GM23338 (cell line): ENCODE measurements at regions not wholly inside any gene's neighbourhood (a gene's known extent, or its start where the extent isn't known, plus 50 kb on each side); places are given as distances from the start of the nearest gene placed in this dataset.
A peak's percentile ranks its signal among the peaks of the same experiment; 100 is the strongest.

ENCODE experiments used
- ATAC-seq: fragments of 200-7000 bp; cut with Tn5 transposase; 3 replicates; pipeline ENCODE4 v1.9.1; 2020
- DNase-seq: peaks from one replicate; pipeline ENCODE4 v3.0.0-alpha.2; 2015; ENCODE audit warnings: low spot score
- H2AFZ ChIP-seq: fragments of 200-600 bp; sonication (generic); 2 replicates; pipeline ENCODE4 v1.8.0; 2016; ENCODE audit warnings: antibody characterized with exemption, mild to moderate bottlenecking, moderate library complexity
- H3F3A ChIP-seq: fragments of 200-600 bp; sonication (generic); replicated peaks from 2 replicates; pipeline ENCODE4 v1.8.0; 2017; ENCODE audit warnings: antibody characterized with exemption, mixed run types, low read depth
- H3K27ac ChIP-seq: fragments of 200-600 bp; sonication (generic); 2 replicates; pipeline ENCODE4 v1.6.1; 2016; ENCODE audit warnings: low read depth
- H3K27me3 ChIP-seq: fragments of 200-600 bp; sonication (generic); 2 replicates; pipeline ENCODE4 v1.8.0; 2016; ENCODE audit warnings: mild to moderate bottlenecking, mixed run types, moderate library complexity; ENCODE audit not compliant: insufficient read depth
- H3K36me3 ChIP-seq: fragments of 200-600 bp; sonication (generic); 2 replicates; pipeline ENCODE4 v1.8.0; 2016; ENCODE audit warnings: mild to moderate bottlenecking; ENCODE audit not compliant: insufficient read depth
- H3K4me1 ChIP-seq: fragments of 200-600 bp; sonication (generic); 2 replicates; pipeline ENCODE4 v1.8.0; 2016; ENCODE audit warnings: mild to moderate bottlenecking, moderate library complexity; ENCODE audit not compliant: insufficient read depth
- H3K4me2 ChIP-seq: fragments of 200-600 bp; sonication (generic); 2 replicates; pipeline ENCODE4 v1.7.1; 2017; ENCODE audit warnings: mixed run types
- H3K4me3 ChIP-seq: fragments of 200-600 bp; sonication (generic); 2 replicates; pipeline ENCODE4 v1.6.1; 2016; ENCODE audit warnings: mixed run types
- H3K79me2 ChIP-seq: fragments of 200-600 bp; sonication (generic); replicated peaks from 2 replicates; pipeline ENCODE4 v1.8.0; 2017; ENCODE audit warnings: mild to moderate bottlenecking; ENCODE audit not compliant: insufficient read depth
- H3K9me2 ChIP-seq: fragments of 200-600 bp; sonication (generic); 2 replicates; pipeline ENCODE4 v1.8.0; 2017; ENCODE audit not compliant: insufficient read depth
- H4K20me1 ChIP-seq: fragments of 200-600 bp; sonication (generic); replicated peaks from 2 replicates; pipeline ENCODE4 v1.8.0; 2017; ENCODE audit warnings: mild to moderate bottlenecking; ENCODE audit not compliant: insufficient read depth
- H3K27ac Mint-ChIP-seq: 2 replicates; pipeline ENCODE4 v1.8.0; 2020; ENCODE audit warnings: inconsistent platforms, mild to moderate bottlenecking, moderate library complexity, mixed read lengths
- H3K27me3 Mint-ChIP-seq: 3 replicates; pipeline ENCODE4 v1.8.0; 2022; ENCODE audit warnings: low read depth, mild to moderate bottlenecking, moderate library complexity, mixed read lengths, inconsistent platforms; ENCODE audit not compliant: insufficient read depth, poor library complexity
- H3K36me3 Mint-ChIP-seq: 3 replicates; pipeline ENCODE4 v1.8.0; 2021; ENCODE audit warnings: low read depth, mild to moderate bottlenecking, inconsistent platforms, moderate library complexity, mixed read lengths
- H3K4me1 Mint-ChIP-seq: 3 replicates; pipeline ENCODE4 v1.8.0; 2020; ENCODE audit warnings: mild to moderate bottlenecking, inconsistent platforms, mixed read lengths
- H3K4me3 Mint-ChIP-seq: 3 replicates; pipeline ENCODE4 v1.8.0; 2021; ENCODE audit warnings: moderate library complexity, mild to moderate bottlenecking, inconsistent platforms, mixed read lengths
- H3K9me3 Mint-ChIP-seq: 3 replicates; pipeline ENCODE4 v1.8.0; 2020; ENCODE audit warnings: moderate library complexity, mild to moderate bottlenecking, inconsistent platforms, mixed read lengths
- CREB1 ChIP-seq: fragments of 250-450 bp; sonication (Bioruptor Pico); IDR thresholded peaks from 2 replicates; pipeline ENCODE4 v1.5.0; 2020; ENCODE audit warnings: low read depth, mild to moderate bottlenecking, moderate library complexity
- EZH2 ChIP-seq: fragments of 200-600 bp; sonication (generic); IDR thresholded peaks from one replicate; pipeline ENCODE4 v1.8.0; 2017; ENCODE audit warnings: antibody characterized with exemption, mild to moderate bottlenecking, low read depth; ENCODE audit not compliant: unreplicated experiment
- EZH2phosphoT487 ChIP-seq: fragments of 200-600 bp; sonication (generic); IDR thresholded peaks from one replicate; pipeline ENCODE4 v1.8.1; 2018; ENCODE audit warnings: antibody characterized with exemption; ENCODE audit not compliant: unreplicated experiment
- JUNB ChIP-seq: IDR thresholded peaks from one replicate; pipeline ENCODE4 v1.6.1; 2016; ENCODE audit warnings: antibody characterized with exemption; ENCODE audit not compliant: unreplicated experiment
- NANOG ChIP-seq: IDR thresholded peaks from 2 replicates; pipeline ENCODE4 v1.6.1; 2016; ENCODE audit warnings: antibody characterized with exemption, borderline replicate concordance
- POLR2AphosphoS5 ChIP-seq: IDR thresholded peaks from 2 replicates; pipeline ENCODE4 v1.6.1; 2016; ENCODE audit warnings: antibody characterized with exemption, low read depth
- STAT1 ChIP-seq: IDR thresholded peaks from one replicate; pipeline ENCODE4 v1.6.1; 2016; ENCODE audit warnings: antibody characterized with exemption; ENCODE audit not compliant: unreplicated experiment
- ZNF114 ChIP-seq: fragments of 250-450 bp; sonication (Bioruptor Pico); IDR thresholded peaks from 2 replicates; pipeline ENCODE4 v1.5.0; 2020; ENCODE audit warnings: mild to moderate bottlenecking, moderate library complexity
- ZNF331 ChIP-seq: fragments of 250-450 bp; sonication (Bioruptor Pico); IDR thresholded peaks from 2 replicates; pipeline ENCODE4 v1.5.0; 2020; ENCODE audit warnings: low read depth, mild to moderate bottlenecking, moderate library complexity
- TF ChIP-seq, protein P1 (sequence below), 2 experiments: fragments of 200-600 bp in 1 of 2; sonication (generic) in 1 of 2; conservative IDR thresholded peaks; 2 replicates each; pipeline versions ENCODE4 v1.5.1 to v1.6.1; 2016 to 2017; ENCODE audit warnings: antibody characterized with exemption in 2 of 2, low read depth in 2 of 2, mild to moderate bottlenecking in 2 of 2, moderate library complexity in 1 of 2
- TF ChIP-seq, protein P2 (sequence below): IDR thresholded peaks from 2 replicates; pipeline ENCODE4 v1.6.1; 2016; ENCODE audit warnings: antibody characterized with exemption
- TF ChIP-seq, protein P3 (sequence below): IDR thresholded peaks from one replicate; pipeline ENCODE4 v1.6.1; 2018; ENCODE audit warnings: antibody characterized with exemption; ENCODE audit not compliant: unreplicated experiment
- TF ChIP-seq, protein P4 (sequence below): fragments of 250-450 bp; sonication (Bioruptor Pico); IDR thresholded peaks from 2 replicates; pipeline ENCODE4 v1.5.0; 2020; ENCODE audit warnings: mild to moderate bottlenecking, moderate library complexity

DNA sequence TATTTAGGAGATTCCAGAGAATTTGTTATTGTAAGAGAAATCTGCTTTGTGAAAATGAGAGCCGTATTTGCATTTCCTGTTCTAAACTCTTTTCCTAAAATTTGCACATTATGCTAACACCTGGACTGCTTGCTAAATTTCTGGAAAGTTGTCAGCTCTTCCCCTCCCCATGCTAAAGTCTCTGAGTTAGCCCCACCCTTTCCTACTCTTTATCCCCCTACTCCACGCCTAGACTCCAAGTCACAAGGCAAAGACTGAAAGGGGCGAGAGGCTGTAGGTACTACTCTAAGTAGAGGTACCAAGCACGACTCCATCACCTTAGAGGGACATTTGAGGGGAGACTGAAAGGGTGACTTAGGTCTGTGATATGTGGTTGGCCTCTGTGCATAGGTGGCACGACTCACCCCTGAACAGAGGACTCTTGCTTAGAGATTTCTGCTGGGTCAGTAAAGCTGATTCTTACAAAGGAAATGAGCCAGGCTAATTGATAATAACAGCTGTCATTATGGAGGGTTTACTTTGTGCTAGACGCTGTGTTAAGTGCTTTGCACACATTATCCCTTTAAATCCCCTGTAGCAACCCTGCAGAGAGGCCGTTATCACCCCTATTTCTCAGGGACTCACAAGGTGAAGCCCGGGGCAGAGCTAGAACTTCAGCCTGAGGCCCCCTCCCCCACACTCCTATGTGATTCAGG, 373.5 kb downstream of the EN1 start:
- Histone ChIP-seq H4K20me1 (no peaks in the 10 kb centered on the region), H3K27me3 (no peaks in the 10 kb centered on the region), H3K4me3 (no peak overlapping the region), H3K9me2 (no peaks in the 10 kb centered on the region), H2AFZ (peak overlapping the region; percentile 70; the same call in 1 of the 2 replicates), H3K4me1 (peaks cover 23% of the 10 kb centered on the region), H3K27ac (no peak overlapping the region), H3K36me3 (no peaks in the 10 kb centered on the region), H3F3A (no peaks in the 10 kb centered on the region), H3K4me2 (peak overlapping the region; percentile 63), H3K79me2 (no peaks in the 10 kb centered on the region)
- Mint-ChIP-seq H3K4me1 (peaks cover 33% of the 10 kb centered on the region), H3K27me3 (peaks cover 2% of the 10 kb centered on the region), H3K27ac (no peak overlapping the region), H3K36me3 (no peaks in the 10 kb centered on the region), H3K4me3 (no peak overlapping the region), H3K9me3 (no peaks in the 10 kb centered on the region)
- DNase-seq (peak; percentile 48), ATAC-seq (peak; percentile 84)
- no peak for TF ChIP-seq CREB1 (CRISPR knock-in tag)
- TF ChIP-seq JUNB, result no peak
- TF ChIP-seq ZNF114 (CRISPR knock-in tag), result no peak
- no peak for TF ChIP-seq POLR2AphosphoS5
- no peak for TF ChIP-seq EZH2phosphoT487
- TF ChIP-seq, protein P1, sequence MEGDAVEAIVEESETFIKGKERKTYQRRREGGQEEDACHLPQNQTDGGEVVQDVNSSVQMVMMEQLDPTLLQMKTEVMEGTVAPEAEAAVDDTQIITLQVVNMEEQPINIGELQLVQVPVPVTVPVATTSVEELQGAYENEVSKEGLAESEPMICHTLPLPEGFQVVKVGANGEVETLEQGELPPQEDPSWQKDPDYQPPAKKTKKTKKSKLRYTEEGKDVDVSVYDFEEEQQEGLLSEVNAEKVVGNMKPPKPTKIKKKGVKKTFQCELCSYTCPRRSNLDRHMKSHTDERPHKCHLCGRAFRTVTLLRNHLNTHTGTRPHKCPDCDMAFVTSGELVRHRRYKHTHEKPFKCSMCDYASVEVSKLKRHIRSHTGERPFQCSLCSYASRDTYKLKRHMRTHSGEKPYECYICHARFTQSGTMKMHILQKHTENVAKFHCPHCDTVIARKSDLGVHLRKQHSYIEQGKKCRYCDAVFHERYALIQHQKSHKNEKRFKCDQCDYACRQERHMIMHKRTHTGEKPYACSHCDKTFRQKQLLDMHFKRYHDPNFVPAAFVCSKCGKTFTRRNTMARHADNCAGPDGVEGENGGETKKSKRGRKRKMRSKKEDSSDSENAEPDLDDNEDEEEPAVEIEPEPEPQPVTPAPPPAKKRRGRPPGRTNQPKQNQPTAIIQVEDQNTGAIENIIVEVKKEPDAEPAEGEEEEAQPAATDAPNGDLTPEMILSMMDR (conservative IDR thresholded peaks at IDR 0.05; ENCODE audit: low read depth in 2 of 2), result no peak
- TF ChIP-seq, protein P2, sequence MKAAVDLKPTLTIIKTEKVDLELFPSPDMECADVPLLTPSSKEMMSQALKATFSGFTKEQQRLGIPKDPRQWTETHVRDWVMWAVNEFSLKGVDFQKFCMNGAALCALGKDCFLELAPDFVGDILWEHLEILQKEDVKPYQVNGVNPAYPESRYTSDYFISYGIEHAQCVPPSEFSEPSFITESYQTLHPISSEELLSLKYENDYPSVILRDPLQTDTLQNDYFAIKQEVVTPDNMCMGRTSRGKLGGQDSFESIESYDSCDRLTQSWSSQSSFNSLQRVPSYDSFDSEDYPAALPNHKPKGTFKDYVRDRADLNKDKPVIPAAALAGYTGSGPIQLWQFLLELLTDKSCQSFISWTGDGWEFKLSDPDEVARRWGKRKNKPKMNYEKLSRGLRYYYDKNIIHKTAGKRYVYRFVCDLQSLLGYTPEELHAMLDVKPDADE, result no peak
- TF ChIP-seq, protein P3, sequence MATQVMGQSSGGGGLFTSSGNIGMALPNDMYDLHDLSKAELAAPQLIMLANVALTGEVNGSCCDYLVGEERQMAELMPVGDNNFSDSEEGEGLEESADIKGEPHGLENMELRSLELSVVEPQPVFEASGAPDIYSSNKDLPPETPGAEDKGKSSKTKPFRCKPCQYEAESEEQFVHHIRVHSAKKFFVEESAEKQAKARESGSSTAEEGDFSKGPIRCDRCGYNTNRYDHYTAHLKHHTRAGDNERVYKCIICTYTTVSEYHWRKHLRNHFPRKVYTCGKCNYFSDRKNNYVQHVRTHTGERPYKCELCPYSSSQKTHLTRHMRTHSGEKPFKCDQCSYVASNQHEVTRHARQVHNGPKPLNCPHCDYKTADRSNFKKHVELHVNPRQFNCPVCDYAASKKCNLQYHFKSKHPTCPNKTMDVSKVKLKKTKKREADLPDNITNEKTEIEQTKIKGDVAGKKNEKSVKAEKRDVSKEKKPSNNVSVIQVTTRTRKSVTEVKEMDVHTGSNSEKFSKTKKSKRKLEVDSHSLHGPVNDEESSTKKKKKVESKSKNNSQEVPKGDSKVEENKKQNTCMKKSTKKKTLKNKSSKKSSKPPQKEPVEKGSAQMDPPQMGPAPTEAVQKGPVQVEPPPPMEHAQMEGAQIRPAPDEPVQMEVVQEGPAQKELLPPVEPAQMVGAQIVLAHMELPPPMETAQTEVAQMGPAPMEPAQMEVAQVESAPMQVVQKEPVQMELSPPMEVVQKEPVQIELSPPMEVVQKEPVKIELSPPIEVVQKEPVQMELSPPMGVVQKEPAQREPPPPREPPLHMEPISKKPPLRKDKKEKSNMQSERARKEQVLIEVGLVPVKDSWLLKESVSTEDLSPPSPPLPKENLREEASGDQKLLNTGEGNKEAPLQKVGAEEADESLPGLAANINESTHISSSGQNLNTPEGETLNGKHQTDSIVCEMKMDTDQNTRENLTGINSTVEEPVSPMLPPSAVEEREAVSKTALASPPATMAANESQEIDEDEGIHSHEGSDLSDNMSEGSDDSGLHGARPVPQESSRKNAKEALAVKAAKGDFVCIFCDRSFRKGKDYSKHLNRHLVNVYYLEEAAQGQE, result no peak
- TF ChIP-seq ZNF331 (CRISPR knock-in tag), result no peak
- TF ChIP-seq STAT1, result no peak
- TF ChIP-seq NANOG, result no peak
- no peak for TF ChIP-seq EZH2
- TF ChIP-seq, protein P4, sequence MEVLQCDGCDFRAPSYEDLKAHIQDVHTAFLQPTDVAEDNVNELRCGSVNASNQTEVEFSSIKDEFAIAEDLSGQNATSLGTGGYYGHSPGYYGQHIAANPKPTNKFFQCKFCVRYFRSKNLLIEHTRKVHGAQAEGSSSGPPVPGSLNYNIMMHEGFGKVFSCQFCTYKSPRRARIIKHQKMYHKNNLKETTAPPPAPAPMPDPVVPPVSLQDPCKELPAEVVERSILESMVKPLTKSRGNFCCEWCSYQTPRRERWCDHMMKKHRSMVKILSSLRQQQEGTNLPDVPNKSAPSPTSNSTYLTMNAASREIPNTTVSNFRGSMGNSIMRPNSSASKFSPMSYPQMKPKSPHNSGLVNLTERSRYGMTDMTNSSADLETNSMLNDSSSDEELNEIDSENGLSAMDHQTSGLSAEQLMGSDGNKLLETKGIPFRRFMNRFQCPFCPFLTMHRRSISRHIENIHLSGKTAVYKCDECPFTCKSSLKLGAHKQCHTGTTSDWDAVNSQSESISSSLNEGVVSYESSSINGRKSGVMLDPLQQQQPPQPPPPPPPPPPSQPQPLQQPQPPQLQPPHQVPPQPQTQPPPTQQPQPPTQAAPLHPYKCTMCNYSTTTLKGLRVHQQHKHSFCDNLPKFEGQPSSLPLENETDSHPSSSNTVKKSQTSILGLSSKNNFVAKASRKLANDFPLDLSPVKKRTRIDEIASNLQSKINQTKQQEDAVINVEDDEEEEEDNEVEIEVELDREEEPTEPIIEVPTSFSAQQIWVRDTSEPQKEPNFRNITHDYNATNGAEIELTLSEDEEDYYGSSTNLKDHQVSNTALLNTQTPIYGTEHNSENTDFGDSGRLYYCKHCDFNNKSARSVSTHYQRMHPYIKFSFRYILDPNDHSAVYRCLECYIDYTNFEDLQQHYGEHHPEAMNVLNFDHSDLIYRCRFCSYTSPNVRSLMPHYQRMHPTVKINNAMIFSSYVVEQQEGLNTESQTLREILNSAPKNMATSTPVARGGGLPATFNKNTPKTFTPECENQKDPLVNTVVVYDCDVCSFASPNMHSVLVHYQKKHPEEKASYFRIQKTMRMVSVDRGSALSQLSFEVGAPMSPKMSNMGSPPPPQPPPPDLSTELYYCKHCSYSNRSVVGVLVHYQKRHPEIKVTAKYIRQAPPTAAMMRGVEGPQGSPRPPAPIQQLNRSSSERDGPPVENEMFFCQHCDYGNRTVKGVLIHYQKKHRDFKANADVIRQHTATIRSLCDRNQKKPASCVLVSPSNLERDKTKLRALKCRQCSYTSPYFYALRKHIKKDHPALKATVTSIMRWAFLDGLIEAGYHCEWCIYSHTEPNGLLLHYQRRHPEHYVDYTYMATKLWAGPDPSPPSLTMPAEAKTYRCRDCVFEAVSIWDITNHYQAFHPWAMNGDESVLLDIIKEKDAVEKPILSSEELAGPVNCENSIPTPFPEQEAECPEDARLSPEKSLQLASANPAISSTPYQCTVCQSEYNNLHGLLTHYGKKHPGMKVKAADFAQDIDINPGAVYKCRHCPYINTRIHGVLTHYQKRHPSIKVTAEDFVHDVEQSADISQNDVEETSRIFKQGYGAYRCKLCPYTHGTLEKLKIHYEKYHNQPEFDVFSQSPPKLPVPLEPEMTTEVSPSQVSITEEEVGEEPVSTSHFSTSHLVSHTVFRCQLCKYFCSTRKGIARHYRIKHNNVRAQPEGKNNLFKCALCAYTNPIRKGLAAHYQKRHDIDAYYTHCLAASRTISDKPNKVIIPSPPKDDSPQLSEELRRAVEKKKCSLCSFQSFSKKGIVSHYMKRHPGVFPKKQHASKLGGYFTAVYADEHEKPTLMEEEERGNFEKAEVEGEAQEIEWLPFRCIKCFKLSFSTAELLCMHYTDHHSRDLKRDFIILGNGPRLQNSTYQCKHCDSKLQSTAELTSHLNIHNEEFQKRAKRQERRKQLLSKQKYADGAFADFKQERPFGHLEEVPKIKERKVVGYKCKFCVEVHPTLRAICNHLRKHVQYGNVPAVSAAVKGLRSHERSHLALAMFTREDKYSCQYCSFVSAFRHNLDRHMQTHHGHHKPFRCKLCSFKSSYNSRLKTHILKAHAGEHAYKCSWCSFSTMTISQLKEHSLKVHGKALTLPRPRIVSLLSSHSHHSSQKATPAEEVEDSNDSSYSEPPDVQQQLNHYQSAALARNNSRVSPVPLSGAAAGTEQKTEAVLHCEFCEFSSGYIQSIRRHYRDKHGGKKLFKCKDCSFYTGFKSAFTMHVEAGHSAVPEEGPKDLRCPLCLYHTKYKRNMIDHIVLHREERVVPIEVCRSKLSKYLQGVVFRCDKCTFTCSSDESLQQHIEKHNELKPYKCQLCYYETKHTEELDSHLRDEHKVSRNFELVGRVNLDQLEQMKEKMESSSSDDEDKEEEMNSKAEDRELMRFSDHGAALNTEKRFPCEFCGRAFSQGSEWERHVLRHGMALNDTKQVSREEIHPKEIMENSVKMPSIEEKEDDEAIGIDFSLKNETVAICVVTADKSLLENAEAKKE (CRISPR knock-in tag), result no peak
